Activated naive CD4-positive, alpha-beta T cell treated with anti-CD3 and anti-CD28 coated beads, Interleukin-2, amount 10 ng/mL, durations not matched to agents 7 days and 5 days (primary cell): ENCODE measurements at regions not wholly inside any gene's neighbourhood (a gene's known extent, or its start where the extent isn't known, plus 50 kb on each side); places are given as distances from the start of the nearest gene placed in this dataset.

ENCODE experiments used
- CTCF ChIA-PET: fragments of 350-600 bp; sonication (Branson Sonifier 250); formaldehyde crosslinking; loops from one replicate; lab custom pipeline; 2021; ENCODE audit warnings: antibody characterized with exemption; lab: Charles Lee
- DNase-seq: peaks from one replicate; pipeline ENCODE4 v3.0.0-alpha.2; 2020
- H3K27ac Mint-ChIP-seq: one replicate; pipeline ENCODE4 v1.8.0; 2021; ENCODE audit warnings: mild to moderate bottlenecking, moderate library complexity, mixed read lengths
- H3K27me3 Mint-ChIP-seq: one replicate; pipeline ENCODE4 v1.8.0; 2021; ENCODE audit warnings: mild to moderate bottlenecking, mixed read lengths
- H3K36me3 Mint-ChIP-seq: one replicate; pipeline ENCODE4 v1.8.0; 2021; ENCODE audit warnings: mixed read lengths
- H3K4me1 Mint-ChIP-seq: one replicate; pipeline ENCODE4 v1.8.0; 2021; ENCODE audit warnings: mixed read lengths
- H3K4me3 Mint-ChIP-seq: one replicate; pipeline ENCODE4 v1.8.0; 2021; ENCODE audit warnings: mild to moderate bottlenecking, moderate library complexity, mixed read lengths
- H3K9me3 Mint-ChIP-seq: one replicate; pipeline ENCODE4 v1.8.0; 2021; ENCODE audit warnings: mixed read lengths

GRCh38 chr18:22544626-22545025 is 126.9 kb upstream of the CTAGE1 start:
- Mint-ChIP-seq H3K27ac (no peak overlapping the region), H3K36me3 (no peaks in the 10 kb centered on the region), H3K4me1 (no peaks in the 10 kb centered on the region), H3K9me3 (peaks cover 1% of the 10 kb centered on the region), H3K27me3 (no peaks in the 10 kb centered on the region), H3K4me3 (no peak overlapping the region)
- no peak for DNase-seq
- CTCF ChIA-PET: no interaction called here

GRCh38 chr18:22545066-22545760 is 127.5 kb upstream of the CTAGE1 start:
- CTCF ChIA-PET: no interaction called here
- no peak overlapping the region for H3K27ac Mint-ChIP-seq
- no peaks in the 10 kb centered on the region for H3K36me3 Mint-ChIP-seq
- H3K9me3 Mint-ChIP-seq: peaks cover 1% of the 10 kb centered on the region
- DNase-seq: no peak
- H3K4me1 Mint-ChIP-seq: no peaks in the 10 kb centered on the region
- no peak overlapping the region for H3K4me3 Mint-ChIP-seq
- H3K27me3 Mint-ChIP-seq: no peaks in the 10 kb centered on the region

- Mint-ChIP-seq H3K27ac (no peak overlapping the region), H3K9me3 (no peaks in the 10 kb centered on the region), H3K27me3 (no peaks in the 10 kb centered on the region), H3K4me1 (no peaks in the 10 kb centered on the region), H3K36me3 (no peaks in the 10 kb centered on the region), H3K4me3 (no peak overlapping the region)
- no peak for DNase-seq
- CTCF ChIA-PET: no interaction called here
Measured at GRCh38 chr18:22546905-22547570, 129.3 kb upstream of the CTAGE1 start.

GRCh38 chr18:22547807-22548561 is 130.3 kb upstream of the CTAGE1 start:
- H3K9me3 Mint-ChIP-seq: no peaks in the 10 kb centered on the region
- no peaks in the 10 kb centered on the region for H3K4me1 Mint-ChIP-seq
- no peak for DNase-seq
- no peaks in the 10 kb centered on the region for H3K27me3 Mint-ChIP-seq
- no peak overlapping the region for H3K27ac Mint-ChIP-seq
- no peak overlapping the region for H3K4me3 Mint-ChIP-seq
- CTCF ChIA-PET: no interaction called here
- H3K36me3 Mint-ChIP-seq: no peaks in the 10 kb centered on the region

- H3K4me3 Mint-ChIP-seq: no peak overlapping the region
- DNase-seq: no peak
- H3K27me3 Mint-ChIP-seq: no peaks in the 10 kb centered on the region
- no peaks in the 10 kb centered on the region for H3K4me1 Mint-ChIP-seq
- CTCF ChIA-PET: no interaction called here
- H3K36me3 Mint-ChIP-seq: no peaks in the 10 kb centered on the region
- H3K9me3 Mint-ChIP-seq: no peaks in the 10 kb centered on the region
- no peak overlapping the region for H3K27ac Mint-ChIP-seq
Measured at GRCh38 chr18:22549260-22549937, 131.7 kb upstream of the CTAGE1 start.

GRCh38 chr18:22550366-22550765 is 132.7 kb upstream of the CTAGE1 start:
- Mint-ChIP-seq H3K4me1 (no peaks in the 10 kb centered on the region), H3K9me3 (no peaks in the 10 kb centered on the region), H3K4me3 (no peak overlapping the region), H3K27ac (no peak overlapping the region), H3K36me3 (no peaks in the 10 kb centered on the region), H3K27me3 (no peaks in the 10 kb centered on the region)
- DNase-seq: no peak
- CTCF ChIA-PET: no interaction called here

GRCh38 chr18:22550861-22551260 is 133.1 kb upstream of the CTAGE1 start:
- no peak for DNase-seq
- H3K4me1 Mint-ChIP-seq: no peaks in the 10 kb centered on the region
- no peak overlapping the region for H3K27ac Mint-ChIP-seq
- H3K36me3 Mint-ChIP-seq: no peaks in the 10 kb centered on the region
- H3K27me3 Mint-ChIP-seq: no peaks in the 10 kb centered on the region
- CTCF ChIA-PET: no interaction called here
- no peaks in the 10 kb centered on the region for H3K9me3 Mint-ChIP-seq
- H3K4me3 Mint-ChIP-seq: no peak overlapping the region

- Mint-ChIP-seq H3K27ac (no peak overlapping the region), H3K9me3 (no peaks in the 10 kb centered on the region), H3K4me3 (no peak overlapping the region), H3K36me3 (no peaks in the 10 kb centered on the region), H3K4me1 (no peaks in the 10 kb centered on the region), H3K27me3 (peaks cover 5% of the 10 kb centered on the region)
- CTCF ChIA-PET: no interaction called here
- no peak for DNase-seq
Measured at GRCh38 chr18:22551536-22552151, 133.9 kb upstream of the CTAGE1 start.

GRCh38 chr18:22552254-22552653 is 134.5 kb upstream of the CTAGE1 start:
- H3K27ac Mint-ChIP-seq: no peak overlapping the region
- H3K9me3 Mint-ChIP-seq: no peaks in the 10 kb centered on the region
- no peak overlapping the region for H3K4me3 Mint-ChIP-seq
- H3K36me3 Mint-ChIP-seq: no peaks in the 10 kb centered on the region
- peaks cover 11% of the 10 kb centered on the region for H3K27me3 Mint-ChIP-seq
- H3K4me1 Mint-ChIP-seq: no peaks in the 10 kb centered on the region
- DNase-seq: no peak
- CTCF ChIA-PET: no interaction called here

- no peaks in the 10 kb centered on the region for H3K4me1 Mint-ChIP-seq
- H3K9me3 Mint-ChIP-seq: no peaks in the 10 kb centered on the region
- H3K27me3 Mint-ChIP-seq: peaks cover 18% of the 10 kb centered on the region
- H3K36me3 Mint-ChIP-seq: no peaks in the 10 kb centered on the region
- DNase-seq: no peak
- CTCF ChIA-PET: no interaction called here
- no peak overlapping the region for H3K4me3 Mint-ChIP-seq
- H3K27ac Mint-ChIP-seq: no peak overlapping the region
Measured at GRCh38 chr18:22552899-22553460, 135.3 kb upstream of the CTAGE1 start.

- H3K36me3 Mint-ChIP-seq: no peaks in the 10 kb centered on the region
Measured at GRCh38 chr18:22556222-22557167, 138.8 kb upstream of the CTAGE1 start.

GRCh38 chr18:22557168-22557941 is 139.6 kb upstream of the CTAGE1 start:
- Mint-ChIP-seq H3K27me3 (peaks cover 48% of the 10 kb centered on the region), H3K4me1 (peaks cover 2% of the 10 kb centered on the region), H3K27ac (no peak overlapping the region), H3K36me3 (no peaks in the 10 kb centered on the region), H3K4me3 (no peak overlapping the region), H3K9me3 (no peaks in the 10 kb centered on the region)
- CTCF ChIA-PET: no interaction called here
- no peak for DNase-seq

More at GRCh38 chr18:22556222-22557167, 138.8 kb upstream of the CTAGE1 start:
- CTCF ChIA-PET: no interaction called here
- no peak for DNase-seq
- Mint-ChIP-seq H3K9me3 (no peaks in the 10 kb centered on the region), H3K4me1 (peaks cover 2% of the 10 kb centered on the region), H3K27me3 (peaks cover 48% of the 10 kb centered on the region), H3K27ac (no peak overlapping the region), H3K4me3 (no peak overlapping the region)
